Erythroblast (primary cell): ENCODE measurements at regions not wholly inside any gene's neighbourhood (a gene's known extent, or its start where the extent isn't known, plus 50 kb on each side); places are given as distances from the start of the nearest gene placed in this dataset.

Experiments
- GATA1 ChIP-seq: IDR thresholded peaks from 2 replicates; pipeline ENCODE4 v1.6.1; 2011; ENCODE audit warnings: low read depth, mild to moderate bottlenecking, control low read depth, low read length, moderate library complexity
- POLR2A ChIP-seq: IDR thresholded peaks from 2 replicates; pipeline ENCODE4 v1.6.1; 2011; ENCODE audit warnings: mild to moderate bottlenecking, low read length

DNA sequence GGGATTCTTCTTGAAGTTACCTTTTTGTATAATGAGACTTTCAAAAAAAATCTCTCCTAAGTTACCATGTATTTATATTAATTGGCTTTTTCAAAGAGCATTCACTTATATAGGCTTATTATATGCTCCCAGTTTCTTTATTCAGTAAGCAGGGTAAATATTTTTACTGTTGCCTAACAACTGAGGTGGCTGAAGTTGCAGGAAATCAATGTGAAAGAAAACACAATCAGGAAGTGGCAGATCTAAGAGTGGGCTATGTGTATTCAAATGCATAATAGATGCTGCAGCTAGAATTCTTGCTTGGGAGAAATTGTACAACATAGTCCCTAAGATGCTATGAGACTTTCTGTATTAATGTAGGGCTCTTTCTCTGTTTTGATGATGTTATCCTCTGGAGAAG lies 606.9 kb downstream of the NUF2 start:
- TF ChIP-seq POLR2A (no peak), GATA1 (no peak)
